Subcutaneous abdominal adipose tissue (tissue), 5 donors: ENCODE measurements at regions not wholly inside any gene's neighbourhood (a gene's known extent, or its start where the extent isn't known, plus 50 kb on each side); places are given as distances from the start of the nearest gene placed in this dataset.

Source experiments
- H3K27ac ChIP-seq: one replicate; pipeline ENCODE4 v1.7.0; 2013; ENCODE audit warnings: low read depth, mild to moderate bottlenecking, inconsistent platforms, low read length, moderate library complexity
- H3K27me3 ChIP-seq, 5 donors: one replicate each; pipeline ENCODE4 v1.7.0; 2013; ENCODE audit warnings: low read length in 5 of 5, inconsistent platforms in 1 of 5; ENCODE audit not compliant: control insufficient read depth in 5 of 5, insufficient read depth in 4 of 5
- H3K36me3 ChIP-seq, 5 donors: one replicate each; pipeline ENCODE4 v1.7.0; 2013; ENCODE audit warnings: low read length in 5 of 5; ENCODE audit not compliant: control insufficient read depth in 5 of 5, insufficient read depth in 5 of 5
- H3K4me1 ChIP-seq, 5 donors: one replicate each; pipeline ENCODE4 v1.7.0; 2013; ENCODE audit warnings: low read length in 5 of 5, mild to moderate bottlenecking in 3 of 5, moderate library complexity in 1 of 5; ENCODE audit not compliant: control insufficient read depth in 5 of 5, insufficient read depth in 5 of 5
- H3K4me3 ChIP-seq, 5 donors: one replicate each; pipeline ENCODE4 v1.7.0; 2013; ENCODE audit warnings: low read length in 5 of 5, low read depth in 1 of 5
- H3K9ac ChIP-seq, 5 donors: one replicate each; pipeline ENCODE4 v1.7.0; 2013; ENCODE audit warnings: low read length in 5 of 5, mild to moderate bottlenecking in 4 of 5, moderate library complexity in 3 of 5
- H3K9me3 ChIP-seq, 5 donors: one replicate each; pipeline ENCODE4 v1.7.0; 2013; ENCODE audit warnings: low read length in 5 of 5; ENCODE audit not compliant: control insufficient read depth in 5 of 5
- donor health status: healthy.
- donor health status: healthy.
- donor health status: healthy.
- donor health status: healthy.
- donor health status: healthy.

GRCh38 chr9:4921449-4921848 is 63.6 kb upstream of the JAK2 start:
- Histone ChIP-seq H3K4me1 (no peaks in the 10 kb centered on the region), H3K4me3 (no peak overlapping the region)

GRCh38 chr9:4922101-4922500 is 63.0 kb upstream of the JAK2 start:
- Histone ChIP-seq H3K9ac (no peak overlapping the region), H3K36me3 (no peaks in the 10 kb centered on the region), H3K27me3 (no peaks in the 10 kb centered on the region), H3K27ac (no peak overlapping the region), H3K4me3 (no peak overlapping the region), H3K4me1 (peaks cover 0 to 2% (median 0%) of the 10 kb centered on the region in 5 donors), H3K9me3 (no peaks in the 10 kb centered on the region)

More at GRCh38 chr9:4921449-4921848, 63.6 kb upstream of the JAK2 start:
- H3K36me3 ChIP-seq, result no peaks in the 10 kb centered on the region
- H3K27me3 ChIP-seq, result no peaks in the 10 kb centered on the region
- H3K9ac ChIP-seq, result no peak overlapping the region
- no peak overlapping the region for H3K27ac ChIP-seq
- no peaks in the 10 kb centered on the region for H3K9me3 ChIP-seq

GRCh38 chr9:4922730-4923129 is 62.3 kb upstream of the JAK2 start:
- no peak overlapping the region for H3K27ac ChIP-seq
- no peak overlapping the region for H3K9ac ChIP-seq
- H3K27me3 ChIP-seq, result no peaks in the 10 kb centered on the region
- H3K9me3 ChIP-seq, result no peaks in the 10 kb centered on the region
- no peak overlapping the region for H3K4me3 ChIP-seq
- H3K36me3 ChIP-seq, result no peaks in the 10 kb centered on the region
- H3K4me1 ChIP-seq, result peaks cover 0 to 5% (median 0%) of the 10 kb centered on the region in 5 donors

GRCh38 chr9:4923141-4923540 is 61.9 kb upstream of the JAK2 start:
- Histone ChIP-seq H3K4me3 (no peak overlapping the region), H3K4me1 (peaks cover 0 to 5% (median 0%) of the 10 kb centered on the region in 5 donors), H3K9ac (no peak overlapping the region), H3K9me3 (no peaks in the 10 kb centered on the region), H3K36me3 (no peaks in the 10 kb centered on the region), H3K27me3 (no peaks in the 10 kb centered on the region), H3K27ac (no peak overlapping the region)

GRCh38 chr9:4923580-4924544 is 61.2 kb upstream of the JAK2 start:
- Histone ChIP-seq H3K4me3 (no peak overlapping the region), H3K4me1 (peaks cover 0 to 5% (median 0%) of the 10 kb centered on the region in 5 donors), H3K9ac (no peak overlapping the region), H3K27ac (no peak overlapping the region), H3K27me3 (no peaks in the 10 kb centered on the region), H3K9me3 (no peaks in the 10 kb centered on the region), H3K36me3 (no peaks in the 10 kb centered on the region)

- H3K9ac ChIP-seq, result no peak overlapping the region
- no peaks in the 10 kb centered on the region for H3K36me3 ChIP-seq
- no peak overlapping the region for H3K27ac ChIP-seq
- peaks cover 0 to 5% (median 0%) of the 10 kb centered on the region in 5 donors for H3K4me1 ChIP-seq
- no peaks in the 10 kb centered on the region for H3K9me3 ChIP-seq
- H3K4me3 ChIP-seq, result no peak overlapping the region
- H3K27me3 ChIP-seq, result no peaks in the 10 kb centered on the region
Observed at GRCh38 chr9:4926239-4926638, 58.8 kb upstream of the JAK2 start.

GRCh38 chr9:4927043-4927471 is 58.0 kb upstream of the JAK2 start:
- Histone ChIP-seq H3K36me3 (no peaks in the 10 kb centered on the region), H3K27ac (no peak overlapping the region), H3K27me3 (no peaks in the 10 kb centered on the region), H3K4me3 (no peak overlapping the region), H3K9me3 (no peaks in the 10 kb centered on the region), H3K9ac (no peak overlapping the region), H3K4me1 (peaks cover 0 to 5% (median 0%) of the 10 kb centered on the region in 5 donors)

- no peak overlapping the region for H3K27ac ChIP-seq
- H3K4me3 ChIP-seq, result no peak overlapping the region
- peaks cover 0 to 5% (median 0%) of the 10 kb centered on the region in 5 donors for H3K4me1 ChIP-seq
- H3K9me3 ChIP-seq, result no peaks in the 10 kb centered on the region
- no peak overlapping the region for H3K9ac ChIP-seq
- H3K36me3 ChIP-seq, result no peaks in the 10 kb centered on the region
- H3K27me3 ChIP-seq, result no peaks in the 10 kb centered on the region
Observed at GRCh38 chr9:4927701-4928100, 57.4 kb upstream of the JAK2 start.

- Histone ChIP-seq H3K27me3 (no peaks in the 10 kb centered on the region), H3K9me3 (no peaks in the 10 kb centered on the region), H3K36me3 (no peaks in the 10 kb centered on the region), H3K4me1 (peaks cover 0 to 8% (median 0%) of the 10 kb centered on the region in 5 donors), H3K4me3 (no peak overlapping the region), H3K27ac (no peak overlapping the region), H3K9ac (no peak overlapping the region)
Observed at GRCh38 chr9:4929917-4930316, 55.2 kb upstream of the JAK2 start.

GRCh38 chr9:4932681-4933080 is 52.4 kb upstream of the JAK2 start:
- Histone ChIP-seq H3K4me3 (no peak overlapping the region), H3K4me1 (peaks cover 0 to 30% (median 18%) of the 10 kb centered on the region in 5 donors), H3K27me3 (no peaks in the 10 kb centered on the region), H3K9me3 (no peaks in the 10 kb centered on the region), H3K9ac (no peak overlapping the region), H3K36me3 (no peaks in the 10 kb centered on the region), H3K27ac (no peak overlapping the region)
